ENCODE measurements at regions not wholly inside any gene's neighbourhood (a gene's known extent, or its start where the extent isn't known, plus 50 kb on each side); places are given as distances from the start of the nearest gene placed in this dataset.

DNA sequence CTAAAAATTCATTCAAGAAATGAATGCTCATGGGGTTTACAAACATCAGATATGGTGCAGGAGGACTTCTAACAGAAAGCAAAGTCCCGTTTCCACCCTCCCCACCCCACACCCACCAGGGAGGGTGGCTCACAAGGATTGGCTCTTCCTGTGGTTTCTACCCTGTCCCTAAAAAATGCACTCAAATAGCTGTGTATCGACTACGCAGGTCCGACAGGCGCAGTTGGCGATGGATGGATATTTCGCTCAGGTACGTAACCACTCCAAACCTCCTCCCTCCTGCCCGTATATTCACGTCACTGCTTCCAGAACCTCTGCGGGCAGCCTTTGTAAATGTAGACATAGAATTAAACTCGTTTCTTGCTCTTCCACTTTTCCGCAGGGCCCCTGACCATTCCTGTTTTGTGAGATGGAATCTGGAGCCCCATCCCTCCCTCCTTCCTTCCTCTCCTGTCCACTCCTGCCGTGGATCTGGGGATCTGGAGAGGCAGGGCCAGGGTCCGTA, 264.3 kb downstream of the BMP7 start:
- Mint-ChIP-seq H3K27me3 (ENCODE audit: low read depth) (peaks cover 87% of the 10 kb centered on the region), H3K9me3 (peaks cover 9 to 10% of the 10 kb centered on the region in 2 experiments; a peak in 4 of 5 replicates), H3K4me3 (no peak overlapping the region), H3K4me1 (peaks cover 14 to 23% of the 10 kb centered on the region in 2 experiments), H3K27ac (no peak overlapping the region), H3K36me3 (ENCODE audit: insufficient read depth in 1 of 3, low read depth in 3 of 3) (peaks cover 0 to 6% (median 4%) of the 10 kb centered on the region in 3 experiments; a peak in 4 of 7 replicates)
- Histone ChIP-seq H4K8ac (replicated peaks; ENCODE audit: insufficient read length, low read depth, low read length) (no peak overlapping the region), H3K4me2 (ENCODE audit: insufficient read depth, insufficient read length, low read length) (no peak overlapping the region), H2BK20ac (ENCODE audit: low read depth, low read length, poor library complexity, severe bottlenecking) (no peak overlapping the region), H3K9me3 (ENCODE audit: control insufficient read depth, low read depth, low read length) (peaks cover 6% of the 10 kb centered on the region), H2AFZ (ENCODE audit: low read length) (no peak overlapping the region), H4K91ac (ENCODE audit: insufficient read length, low read depth, low read length) (no peak overlapping the region), H3K9ac (ENCODE audit: extremely low read depth, insufficient read length, low read length) (no peak overlapping the region), H3K79me2 (ENCODE audit: insufficient read depth, low read length) (no peaks in the 10 kb centered on the region), H2BK120ac (ENCODE audit: low read depth, low read length, poor library complexity, severe bottlenecking) (no peak overlapping the region), H3K23me2 (ENCODE audit: insufficient read length, low read depth, low read length, poor library complexity, severe bottlenecking) (no peaks in the 10 kb centered on the region), H2BK5ac (ENCODE audit: insufficient read length, low read length) (no peak overlapping the region), H3K18ac (ENCODE audit: insufficient read length, low read depth, low read length) (no peak overlapping the region), H2AK5ac (ENCODE audit: insufficient read length, low read length) (no peak overlapping the region), H3K14ac (ENCODE audit: insufficient read depth, low read length) (no peak overlapping the region), H3K56ac (ENCODE audit: insufficient read length, low read depth, low read length) (no peak overlapping the region), H3T11ph (ENCODE audit: low read length) (no peak overlapping the region), H3K79me1 (ENCODE audit: insufficient read depth, low read depth, low read length, poor library complexity, severe bottlenecking) (no peaks in the 10 kb centered on the region), H3K27me3 (ENCODE audit: insufficient read depth, low read length) (no peaks in the 10 kb centered on the region), H3K27ac (ENCODE audit: insufficient read length, low read depth, low read length) (no peak overlapping the region), H2BK12ac (ENCODE audit: insufficient read length, low read depth, low read length) (no peak overlapping the region), H3K23ac (ENCODE audit: insufficient read length, low read depth, low read length) (no peak overlapping the region), H3K4ac (ENCODE audit: low read depth, low read length) (no peak overlapping the region), H3K4me1 (ENCODE audit: insufficient read depth, low read length) (no peaks in the 10 kb centered on the region), H4K20me1 (ENCODE audit: control insufficient read depth, insufficient read depth, insufficient read length) (no peaks in the 10 kb centered on the region), H4K5ac (ENCODE audit: insufficient read length, low read depth, low read length) (no peak overlapping the region), H2BK15ac (ENCODE audit: low read depth, low read length) (no peak overlapping the region)
- WGBS (ENCODE audit: extremely low coverage, insufficient read length, low lambda C conversion rate): no CpG with 5 or more reads among the region's 15 CpGs
- DNase-seq: no peak
- TF ChIP-seq, protein P1, sequence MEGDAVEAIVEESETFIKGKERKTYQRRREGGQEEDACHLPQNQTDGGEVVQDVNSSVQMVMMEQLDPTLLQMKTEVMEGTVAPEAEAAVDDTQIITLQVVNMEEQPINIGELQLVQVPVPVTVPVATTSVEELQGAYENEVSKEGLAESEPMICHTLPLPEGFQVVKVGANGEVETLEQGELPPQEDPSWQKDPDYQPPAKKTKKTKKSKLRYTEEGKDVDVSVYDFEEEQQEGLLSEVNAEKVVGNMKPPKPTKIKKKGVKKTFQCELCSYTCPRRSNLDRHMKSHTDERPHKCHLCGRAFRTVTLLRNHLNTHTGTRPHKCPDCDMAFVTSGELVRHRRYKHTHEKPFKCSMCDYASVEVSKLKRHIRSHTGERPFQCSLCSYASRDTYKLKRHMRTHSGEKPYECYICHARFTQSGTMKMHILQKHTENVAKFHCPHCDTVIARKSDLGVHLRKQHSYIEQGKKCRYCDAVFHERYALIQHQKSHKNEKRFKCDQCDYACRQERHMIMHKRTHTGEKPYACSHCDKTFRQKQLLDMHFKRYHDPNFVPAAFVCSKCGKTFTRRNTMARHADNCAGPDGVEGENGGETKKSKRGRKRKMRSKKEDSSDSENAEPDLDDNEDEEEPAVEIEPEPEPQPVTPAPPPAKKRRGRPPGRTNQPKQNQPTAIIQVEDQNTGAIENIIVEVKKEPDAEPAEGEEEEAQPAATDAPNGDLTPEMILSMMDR (conservative IDR thresholded peaks at IDR 0.05): no peak
